ENCODE measurements at regions not wholly inside any gene's neighbourhood (a gene's known extent, or its start where the extent isn't known, plus 50 kb on each side); places are given as distances from the start of the nearest gene placed in this dataset.

DNA sequence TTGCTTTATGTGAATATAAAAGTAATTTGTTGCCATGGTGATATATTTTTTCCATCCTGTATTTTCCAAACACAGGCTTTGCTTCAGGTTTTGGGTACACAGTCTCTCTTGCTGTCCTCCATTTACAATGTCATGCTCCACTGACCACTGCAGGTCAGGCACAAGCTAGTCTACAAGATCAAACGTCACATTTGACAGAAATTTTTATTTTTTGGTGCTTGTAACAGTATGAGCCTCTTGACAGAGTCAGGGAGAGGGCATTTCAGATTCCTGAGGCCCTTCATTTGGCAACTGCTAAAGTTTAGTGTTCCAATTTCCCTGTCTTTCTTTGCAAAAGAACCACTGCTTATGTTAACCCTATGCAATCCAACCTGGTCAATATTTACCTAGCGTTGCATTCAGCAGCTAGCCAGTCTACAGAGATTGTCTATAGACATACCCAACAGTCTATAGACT lies 175.0 kb downstream of the RFC3 start:
- Mint-ChIP-seq H3K4me1 (ENCODE audit: low read depth) (peaks cover 21% of the 10 kb centered on the region), H3K36me3 (ENCODE audit: low read depth) (no peaks in the 10 kb centered on the region), H3K27ac (ENCODE audit: unreplicated experiment) (peak overlapping the region; percentile 57), H3K27me3 (ENCODE audit: low read depth) (no peaks in the 10 kb centered on the region), H3K4me3 (ENCODE audit: unreplicated experiment) (no peak overlapping the region), H3K9me3 (ENCODE audit: low read depth) (no peaks in the 10 kb centered on the region)
- DNase-seq (ENCODE audit: low spot score), result no peak
- TF ChIP-seq, protein P1, sequence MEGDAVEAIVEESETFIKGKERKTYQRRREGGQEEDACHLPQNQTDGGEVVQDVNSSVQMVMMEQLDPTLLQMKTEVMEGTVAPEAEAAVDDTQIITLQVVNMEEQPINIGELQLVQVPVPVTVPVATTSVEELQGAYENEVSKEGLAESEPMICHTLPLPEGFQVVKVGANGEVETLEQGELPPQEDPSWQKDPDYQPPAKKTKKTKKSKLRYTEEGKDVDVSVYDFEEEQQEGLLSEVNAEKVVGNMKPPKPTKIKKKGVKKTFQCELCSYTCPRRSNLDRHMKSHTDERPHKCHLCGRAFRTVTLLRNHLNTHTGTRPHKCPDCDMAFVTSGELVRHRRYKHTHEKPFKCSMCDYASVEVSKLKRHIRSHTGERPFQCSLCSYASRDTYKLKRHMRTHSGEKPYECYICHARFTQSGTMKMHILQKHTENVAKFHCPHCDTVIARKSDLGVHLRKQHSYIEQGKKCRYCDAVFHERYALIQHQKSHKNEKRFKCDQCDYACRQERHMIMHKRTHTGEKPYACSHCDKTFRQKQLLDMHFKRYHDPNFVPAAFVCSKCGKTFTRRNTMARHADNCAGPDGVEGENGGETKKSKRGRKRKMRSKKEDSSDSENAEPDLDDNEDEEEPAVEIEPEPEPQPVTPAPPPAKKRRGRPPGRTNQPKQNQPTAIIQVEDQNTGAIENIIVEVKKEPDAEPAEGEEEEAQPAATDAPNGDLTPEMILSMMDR (IDR thresholded peaks at IDR 0.05), result no peak

DNA sequence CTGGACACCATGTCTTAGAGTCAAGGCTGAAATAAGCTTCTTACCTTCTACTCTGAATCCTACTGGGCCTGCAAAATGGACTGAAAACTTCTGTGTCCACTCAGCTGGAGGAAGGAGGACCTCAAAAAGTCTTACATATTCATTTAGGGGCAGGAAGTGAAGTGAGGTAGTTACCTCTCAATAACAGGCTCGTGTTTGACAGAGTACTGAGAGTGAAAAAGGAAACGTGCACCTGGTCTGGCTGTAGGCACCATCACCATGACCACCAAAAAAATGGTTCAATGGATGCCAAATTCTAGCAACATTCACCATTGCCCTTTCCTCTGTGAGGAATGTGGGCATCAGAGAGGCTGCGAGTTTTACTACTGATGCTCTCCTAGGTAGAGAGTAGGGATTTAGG lies 176.2 kb downstream of the RFC3 start:
- peaks cover 22% of the 10 kb centered on the region for H3K4me1 Mint-ChIP-seq (ENCODE audit: low read depth)
- no peaks in the 10 kb centered on the region for H3K36me3 Mint-ChIP-seq (ENCODE audit: low read depth)
- no peak for DNase-seq (ENCODE audit: low spot score)
- no peaks in the 10 kb centered on the region for H3K9me3 Mint-ChIP-seq (ENCODE audit: low read depth)
- no peaks in the 10 kb centered on the region for H3K27me3 Mint-ChIP-seq (ENCODE audit: low read depth)
- no peak overlapping the region for H3K4me3 Mint-ChIP-seq (ENCODE audit: unreplicated experiment)
- H3K27ac Mint-ChIP-seq (ENCODE audit: unreplicated experiment), result no peak overlapping the region
- TF ChIP-seq, protein P1 (IDR thresholded peaks at IDR 0.05), result no peak

DNA sequence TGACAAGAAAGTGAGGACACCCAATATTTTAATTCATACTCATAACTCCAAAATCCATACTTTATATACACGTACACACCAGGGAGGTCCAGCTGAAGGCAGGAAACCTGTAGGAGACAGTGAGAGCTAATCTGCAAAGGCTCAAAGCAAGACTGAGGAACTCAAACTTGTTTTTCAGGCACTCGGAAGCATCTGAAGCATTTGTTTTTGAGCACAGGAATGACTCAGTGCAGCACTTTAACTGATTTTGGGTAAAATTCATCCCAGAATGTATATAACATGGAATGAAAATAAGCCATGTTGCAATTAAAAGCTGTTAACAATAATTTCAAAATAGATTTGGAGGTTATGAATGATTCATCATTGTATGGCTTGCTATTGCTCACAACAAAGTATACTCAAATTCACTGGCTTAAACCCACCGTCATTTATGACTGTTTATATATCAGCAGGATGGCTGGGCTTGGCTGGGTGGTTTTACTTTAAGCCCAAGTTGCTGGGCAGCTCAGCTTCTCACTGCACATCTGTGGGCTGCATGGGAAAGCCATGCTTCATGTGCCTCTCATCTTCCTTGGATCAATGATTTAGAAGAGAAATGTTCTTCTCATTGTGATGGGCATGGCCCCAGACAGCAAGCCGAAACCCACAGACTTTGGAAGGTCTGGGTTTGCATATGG lies 177.0 kb downstream of the RFC3 start:
- DNase-seq (ENCODE audit: low spot score), result no peak
- Mint-ChIP-seq H3K4me1 (ENCODE audit: low read depth) (peaks cover 22% of the 10 kb centered on the region), H3K27ac (ENCODE audit: unreplicated experiment) (no peak overlapping the region), H3K36me3 (ENCODE audit: low read depth) (no peaks in the 10 kb centered on the region), H3K27me3 (ENCODE audit: low read depth) (no peaks in the 10 kb centered on the region), H3K9me3 (ENCODE audit: low read depth) (no peaks in the 10 kb centered on the region), H3K4me3 (ENCODE audit: unreplicated experiment) (no peak overlapping the region)
- TF ChIP-seq, protein P1 (IDR thresholded peaks at IDR 0.05), result no peak

DNA sequence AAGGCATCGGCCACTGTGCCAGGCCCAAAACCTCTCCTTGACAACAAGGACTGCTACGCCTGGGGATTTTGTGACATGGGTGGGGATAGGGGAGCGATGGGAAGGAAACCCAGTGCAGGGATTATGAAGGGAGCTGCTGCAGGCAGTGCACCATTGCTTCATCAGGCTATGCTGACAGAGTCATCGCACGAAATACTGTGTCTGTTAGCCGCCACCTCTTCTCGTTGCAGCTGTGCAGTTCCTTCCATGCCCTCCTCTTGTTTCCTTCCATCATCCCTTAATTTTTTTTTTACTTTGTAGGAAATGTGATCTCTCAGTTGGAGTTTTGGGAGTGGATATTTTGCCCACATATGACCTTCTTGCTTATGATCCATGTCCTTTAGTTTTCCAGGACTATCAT lies 178.7 kb downstream of the RFC3 start:
- DNase-seq (ENCODE audit: low spot score), result no peak
- Mint-ChIP-seq H3K36me3 (ENCODE audit: low read depth) (no peaks in the 10 kb centered on the region), H3K9me3 (ENCODE audit: low read depth) (no peaks in the 10 kb centered on the region), H3K4me3 (ENCODE audit: unreplicated experiment) (no peak overlapping the region), H3K4me1 (ENCODE audit: low read depth) (peaks cover 22% of the 10 kb centered on the region), H3K27me3 (ENCODE audit: low read depth) (no peaks in the 10 kb centered on the region), H3K27ac (ENCODE audit: unreplicated experiment) (peak overlapping the region; percentile 43)
- TF ChIP-seq, protein P1 (IDR thresholded peaks at IDR 0.05), result no peak

DNA sequence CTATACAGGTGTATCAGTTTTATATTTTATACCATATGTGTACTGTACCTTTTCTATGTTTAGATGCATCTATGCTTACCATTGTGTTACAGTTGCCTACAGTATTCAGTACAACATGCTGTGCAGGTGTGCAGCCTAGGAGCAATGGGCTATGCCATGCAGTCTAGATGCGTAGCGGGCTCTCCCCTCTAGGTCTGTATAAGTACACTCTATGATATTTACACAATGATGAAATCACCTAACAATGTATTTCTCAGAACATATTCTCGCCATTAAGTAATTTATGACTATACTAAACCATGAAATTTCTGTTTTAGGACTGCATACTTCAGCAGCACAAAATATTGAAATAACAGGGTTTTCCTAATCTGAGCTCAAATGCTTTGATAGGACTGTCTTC lies 179.6 kb downstream of the RFC3 start:
- Mint-ChIP-seq H3K9me3 (ENCODE audit: low read depth) (no peaks in the 10 kb centered on the region), H3K36me3 (ENCODE audit: low read depth) (no peaks in the 10 kb centered on the region), H3K4me3 (ENCODE audit: unreplicated experiment) (no peak overlapping the region), H3K4me1 (ENCODE audit: low read depth) (peaks cover 16% of the 10 kb centered on the region), H3K27ac (ENCODE audit: unreplicated experiment) (no peak overlapping the region), H3K27me3 (ENCODE audit: low read depth) (no peaks in the 10 kb centered on the region)
- DNase-seq (ENCODE audit: low spot score), result no peak
- TF ChIP-seq, protein P1 (IDR thresholded peaks at IDR 0.05), result no peak
